HepG2 (cell line): ENCODE measurements at regions not wholly inside any gene's neighbourhood (a gene's known extent, or its start where the extent isn't known, plus 50 kb on each side); places are given as distances from the start of the nearest gene placed in this dataset.

Source experiments
- E2F2 ChIP-seq: sonication (generic); formaldehyde crosslinking; IDR thresholded peaks from 2 replicates; pipeline ENCODE4 v1.4.0; 2020; ENCODE audit warnings: missing genetic modification reagents, borderline replicate concordance
- HCFC1 ChIP-seq: fragments of 150-350 bp; IDR thresholded peaks from 2 replicates; pipeline ENCODE4 v1.6.1; 2014; ENCODE audit warnings: low read depth, low read length
- MTA1 ChIP-seq: sonication (generic); formaldehyde crosslinking; IDR thresholded peaks from 2 replicates; pipeline ENCODE4 v1.4.0; 2020; ENCODE audit warnings: missing genetic modification reagents, mild to moderate bottlenecking, borderline replicate concordance
- POLR2A ChIP-seq, 2 experiments: IDR thresholded peaks; 2 replicates each; pipeline ENCODE4 v1.6.1; 2011; ENCODE audit warnings: low read depth in 2 of 2, low read length in 2 of 2, mild to moderate bottlenecking in 1 of 2, moderate library complexity in 1 of 2; ENCODE audit not compliant: insufficient read depth in 1 of 2
- RAD21 ChIP-seq: fragments of 450-650 bp; formaldehyde crosslinking; IDR thresholded peaks from 2 replicates; pipeline ENCODE4 v1.5.0; 2020; ENCODE audit warnings: mild to moderate bottlenecking
- ZNF318 ChIP-seq: sonication (generic); formaldehyde crosslinking; IDR thresholded peaks from 2 replicates; pipeline ENCODE4 v1.4.0; 2020; ENCODE audit warnings: mild to moderate bottlenecking, missing genetic modification reagents
- ZNF660 ChIP-seq: sonication (generic); formaldehyde crosslinking; IDR thresholded peaks from 2 replicates; pipeline ENCODE4 v1.5.1; 2020; ENCODE audit warnings: mild to moderate bottlenecking, low read depth, missing genetic modification reagents, borderline replicate concordance
- TF ChIP-seq, protein P1 (sequence below): sonication (generic); formaldehyde crosslinking; IDR thresholded peaks from 2 replicates; pipeline ENCODE4 v1.4.0; 2020; ENCODE audit warnings: missing genetic modification reagents
- TF ChIP-seq, protein P2 (sequence below): IDR thresholded peaks from 2 replicates; pipeline ENCODE4 v1.6.1; 2016

DNA sequence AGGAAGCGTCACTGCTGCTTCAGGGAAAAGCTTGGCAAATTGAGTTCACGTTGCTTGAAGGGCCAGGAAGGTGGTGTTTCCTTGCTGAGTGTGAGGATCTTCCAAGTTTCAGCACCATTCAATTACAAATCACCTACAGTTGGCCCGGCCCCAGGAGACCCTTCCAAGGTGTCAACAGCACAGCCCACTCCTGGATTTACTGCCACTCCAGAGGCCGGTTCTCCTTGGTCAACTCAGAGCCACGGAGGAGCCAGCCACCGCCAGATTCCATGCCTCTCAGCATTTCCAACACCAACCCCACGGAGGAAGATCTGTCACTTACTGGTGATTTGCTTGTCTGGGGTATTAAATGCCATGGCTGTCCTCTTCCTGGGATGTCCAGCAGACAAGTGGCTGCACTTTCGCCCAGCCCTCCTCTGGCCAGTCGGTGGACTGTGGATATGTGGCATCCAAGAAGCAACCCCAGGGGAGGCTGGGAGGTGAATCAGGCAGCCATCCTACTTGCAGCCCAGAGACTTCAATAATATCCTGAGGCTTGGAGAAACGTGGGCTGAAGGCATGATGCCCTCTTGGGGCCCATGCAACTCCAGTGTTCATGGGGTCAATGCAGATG is 74.1 kb upstream of the SHANK2 start:
- TF ChIP-seq, protein P1, sequence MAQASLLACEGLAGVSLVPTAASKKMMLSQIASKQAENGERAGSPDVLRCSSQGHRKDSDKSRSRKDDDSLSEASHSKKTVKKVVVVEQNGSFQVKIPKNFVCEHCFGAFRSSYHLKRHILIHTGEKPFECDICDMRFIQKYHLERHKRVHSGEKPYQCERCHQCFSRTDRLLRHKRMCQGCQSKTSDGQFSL (CRISPR knock-in tag): no peak
- TF ChIP-seq MTA1 (CRISPR knock-in tag): no peak
- TF ChIP-seq E2F2: no peak
- TF ChIP-seq RAD21: no peak
- TF ChIP-seq ZNF318: no peak
- TF ChIP-seq HCFC1: no peak
- no peak for TF ChIP-seq POLR2A (IDR thresholded peaks at IDR 0.05; ENCODE audit: insufficient read depth in 1 of 2, low read depth in 2 of 2, low read length in 2 of 2)
- no peak for TF ChIP-seq ZNF660 (CRISPR knock-in tag)
- TF ChIP-seq, protein P2, sequence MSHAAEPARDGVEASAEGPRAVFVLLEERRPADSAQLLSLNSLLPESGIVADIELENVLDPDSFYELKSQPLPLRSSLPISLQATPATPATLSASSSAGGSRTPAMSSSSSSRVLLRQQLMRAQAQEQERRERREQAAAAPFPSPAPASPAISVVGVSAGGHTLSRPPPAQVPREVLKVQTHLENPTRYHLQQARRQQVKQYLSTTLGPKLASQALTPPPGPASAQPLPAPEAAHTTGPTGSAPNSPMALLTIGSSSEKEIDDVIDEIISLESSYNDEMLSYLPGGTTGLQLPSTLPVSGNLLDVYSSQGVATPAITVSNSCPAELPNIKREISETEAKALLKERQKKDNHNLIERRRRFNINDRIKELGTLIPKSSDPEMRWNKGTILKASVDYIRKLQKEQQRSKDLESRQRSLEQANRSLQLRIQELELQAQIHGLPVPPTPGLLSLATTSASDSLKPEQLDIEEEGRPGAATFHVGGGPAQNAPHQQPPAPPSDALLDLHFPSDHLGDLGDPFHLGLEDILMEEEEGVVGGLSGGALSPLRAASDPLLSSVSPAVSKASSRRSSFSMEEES: no peak
